Heart left ventricle (tissue), 13 donors: ENCODE measurements at regions not wholly inside any gene's neighbourhood (a gene's known extent, or its start where the extent isn't known, plus 50 kb on each side); places are given as distances from the start of the nearest gene placed in this dataset.

Source experiments
- CTCF ChIP-seq, 12 donors: fragments of 200-600 bp; sonication (generic) in 4 of 12; IDR thresholded peaks; one replicate each; pipeline versions ENCODE4 v1.5.0 to v1.8.0; 2018 to 2022; ENCODE audit warnings: antibody characterized with exemption in 12 of 12, mild to moderate bottlenecking in 5 of 12
- POLR2A ChIP-seq, 2 donors: fragments of 450-650 bp; IDR thresholded peaks; one replicate each; pipeline ENCODE4 v1.6.1; 2017; ENCODE audit warnings: antibody characterized with exemption in 2 of 2, mild to moderate bottlenecking in 2 of 2, moderate library complexity in 2 of 2
- donor health status: ischemic (EF 13 %, LVEDD 7.1; RV severe dilation, severe dysfunction).
- donor health status: DM: no; HTN: yes; CAD: no.
- donor health status: DM: no; HTN: no; CAD: no.
- donor health status: ischemic (EF 25% LVEDD 6.9; RV normal size, moderate dysfunction).
- donor health status: ischemic (EF 25% LVEDD 5.7; RV mildly dilated, moderate dysfunction).
- donor health status: ischemic (EF 35%, LVEDD 5.7; RV mildly dilated, moderate dysfunction).
- donor health status: nonischemic (EF 11% LVEDD 7.7; RV severe dilation, severe dysfunction).
- donor health status: DM: yes; HTN: yes; CAD: no.
- donor health status: PGD.
- donor health status: ischemic (EF 29% LVEDD 5.4; RV normal size, mild dysfunction).
- donor health status: nonischemic (EF 23%, LVEDD 6.1; RV moderate dilation, normal function).

GRCh38 chr1:31122101-31122735 lies 56.7 kb upstream of the PUM1 start:
- TF ChIP-seq CTCF (IDR thresholded peaks at IDR 0.05) (no peak), POLR2A (IDR thresholded peaks at IDR 0.05) (no peak)
